Progenitor cell of endocrine pancreas (in vitro differentiated cells): ENCODE measurements at regions not wholly inside any gene's neighbourhood (a gene's known extent, or its start where the extent isn't known, plus 50 kb on each side); places are given as distances from the start of the nearest gene placed in this dataset.

Experiments used
- DNase-seq: peaks from one replicate; pipeline ENCODE4 v3.0.0; 2021; ENCODE audit warnings: low spot score; ENCODE audit not compliant: unreplicated experiment
- H3K27ac Mint-ChIP-seq: 2 replicates; pipeline ENCODE4 v1.8.0; 2021; ENCODE audit warnings: mild to moderate bottlenecking, moderate library complexity, mixed read lengths
- H3K27me3 Mint-ChIP-seq: 2 replicates; pipeline ENCODE4 v1.8.0; 2021; ENCODE audit warnings: mixed read lengths
- H3K36me3 Mint-ChIP-seq: 2 replicates; pipeline ENCODE4 v1.8.0; 2022; ENCODE audit warnings: mixed read lengths; ENCODE audit not compliant: insufficient read depth
- H3K4me1 Mint-ChIP-seq: 2 replicates; pipeline ENCODE4 v1.8.0; 2021; ENCODE audit warnings: low read depth, mixed read lengths
- H3K4me3 Mint-ChIP-seq: 2 replicates; pipeline ENCODE4 v1.8.0; 2021; ENCODE audit warnings: low read depth, mild to moderate bottlenecking, moderate library complexity, mixed read lengths
- H3K9me3 Mint-ChIP-seq: 2 replicates; pipeline ENCODE4 v1.8.0; 2021; ENCODE audit warnings: low read depth, mixed read lengths
- CTCF ChIP-seq: fragments of 200-600 bp; sonication (generic); IDR thresholded peaks from one replicate; pipeline ENCODE4 v1.5.0; 2021; ENCODE audit warnings: antibody characterized with exemption, mild to moderate bottlenecking; ENCODE audit not compliant: unreplicated experiment

- no peak overlapping the region for H3K4me3 Mint-ChIP-seq
- peaks cover 21% of the 10 kb centered on the region for H3K4me1 Mint-ChIP-seq
- no peak overlapping the region for H3K27ac Mint-ChIP-seq
- no peak for TF ChIP-seq CTCF
- H3K36me3 Mint-ChIP-seq = no peaks in the 10 kb centered on the region
- no peaks in the 10 kb centered on the region for H3K9me3 Mint-ChIP-seq
- DNase-seq = no peak
- H3K27me3 Mint-ChIP-seq = no peaks in the 10 kb centered on the region
Measured at GRCh38 chr10:36182179-36182566, 540.1 kb upstream of the FZD8 start.

GRCh38 chr10:36181426-36182178 is 539.5 kb upstream of the FZD8 start:
- no peak overlapping the region for H3K27ac Mint-ChIP-seq
- peaks cover 21% of the 10 kb centered on the region for H3K4me1 Mint-ChIP-seq
- H3K27me3 Mint-ChIP-seq = no peaks in the 10 kb centered on the region
- H3K36me3 Mint-ChIP-seq = no peaks in the 10 kb centered on the region
- no peak overlapping the region for H3K4me3 Mint-ChIP-seq
- DNase-seq = no peak
- H3K9me3 Mint-ChIP-seq = no peaks in the 10 kb centered on the region
- TF ChIP-seq CTCF = no peak

GRCh38 chr10:36178616-36179015 is 536.5 kb upstream of the FZD8 start:
- H3K36me3 Mint-ChIP-seq = no peaks in the 10 kb centered on the region
- no peaks in the 10 kb centered on the region for H3K9me3 Mint-ChIP-seq
- no peak overlapping the region for H3K27ac Mint-ChIP-seq
- no peak for DNase-seq
- no peak for TF ChIP-seq CTCF
- peaks cover 11% of the 10 kb centered on the region for H3K4me1 Mint-ChIP-seq
- H3K4me3 Mint-ChIP-seq = no peak overlapping the region
- no peaks in the 10 kb centered on the region for H3K27me3 Mint-ChIP-seq

- Mint-ChIP-seq H3K36me3 (no peaks in the 10 kb centered on the region), H3K4me3 (no peak overlapping the region), H3K9me3 (no peaks in the 10 kb centered on the region), H3K27me3 (no peaks in the 10 kb centered on the region), H3K4me1 (peaks cover 3% of the 10 kb centered on the region), H3K27ac (peak overlapping the region; percentile 53)
- no peak for TF ChIP-seq CTCF
- DNase-seq = no peak
Measured at GRCh38 chr10:36177071-36177470, 535.0 kb upstream of the FZD8 start.

GRCh38 chr10:36175954-36176353 is 533.9 kb upstream of the FZD8 start:
- DNase-seq = no peak
- H3K4me1 Mint-ChIP-seq = peaks cover 6% of the 10 kb centered on the region
- no peak overlapping the region for H3K4me3 Mint-ChIP-seq
- H3K36me3 Mint-ChIP-seq = no peaks in the 10 kb centered on the region
- TF ChIP-seq CTCF = no peak
- no peaks in the 10 kb centered on the region for H3K27me3 Mint-ChIP-seq
- H3K27ac Mint-ChIP-seq = no peak overlapping the region
- H3K9me3 Mint-ChIP-seq = no peaks in the 10 kb centered on the region
